Naive thymus-derived CD4-positive, alpha-beta T cell (primary cell): ENCODE measurements at regions not wholly inside any gene's neighbourhood (a gene's known extent, or its start where the extent isn't known, plus 50 kb on each side); places are given as distances from the start of the nearest gene placed in this dataset.

ENCODE experiments used
- ATAC-seq: fragments of 150-1000 bp; cut with Tn5 transposase; 2 replicates; pipeline ENCODE4 v1.10.0; 2021; ENCODE audit warnings: mild to moderate bottlenecking, moderate library complexity
- CTCF ChIA-PET: fragments of 350-600 bp; sonication (Branson Sonifier 250); formaldehyde crosslinking; loops from one replicate; lab custom pipeline; 2021; ENCODE audit warnings: antibody characterized with exemption; lab: Charles Lee
- POLR2A ChIA-PET: fragments of 350-600 bp; sonication (Branson Sonifier 250); formaldehyde crosslinking; loops from one replicate; lab custom pipeline; 2021; ENCODE audit warnings: antibody characterized with exemption, inconsistent platforms; lab: Charles Lee
- DNase-seq, 9 donors: peaks; one replicate each; pipeline versions ENCODE4 v3.0.0 to v3.0.0-alpha.2; 2020 to 2022; ENCODE audit warnings: mixed read lengths in 1 of 9
- H3K27ac ChIP-seq: one replicate; pipeline ENCODE4 v1.7.0; 2013; ENCODE audit warnings: mild to moderate bottlenecking, low read depth, low read length, moderate library complexity
- H3K27me3 ChIP-seq, 2 donors: one replicate each; pipeline ENCODE4 v1.7.0; 2013; ENCODE audit warnings: low read length in 2 of 2, mild to moderate bottlenecking in 2 of 2, moderate library complexity in 2 of 2; ENCODE audit not compliant: control insufficient read depth in 2 of 2, insufficient read depth in 2 of 2
- H3K36me3 ChIP-seq, 3 experiments: 1 replicate in 2 of 3; 2 replicates in 1 of 3; pipeline ENCODE4 v1.7.0; 2013; ENCODE audit warnings: low read length in 3 of 3, mild to moderate bottlenecking in 3 of 3, moderate library complexity in 1 of 3; ENCODE audit not compliant: insufficient read depth in 3 of 3, control insufficient read depth in 2 of 3
- H3K4me1 ChIP-seq, 2 donors: one replicate each; pipeline ENCODE4 v1.7.0; 2013; ENCODE audit warnings: low read length in 2 of 2, mild to moderate bottlenecking in 2 of 2, moderate library complexity in 1 of 2; ENCODE audit not compliant: control insufficient read depth in 2 of 2, insufficient read depth in 2 of 2
- H3K4me3 ChIP-seq: 2 replicates; pipeline ENCODE4 v1.7.0; 2013; ENCODE audit warnings: mild to moderate bottlenecking, low read length
- H3K9me3 ChIP-seq, 3 experiments: 1 replicate in 2 of 3; 2 replicates in 1 of 3; pipeline ENCODE4 v1.7.0; 2013; ENCODE audit warnings: low read length in 3 of 3; ENCODE audit not compliant: control insufficient read depth in 2 of 3
- H3K27ac Mint-ChIP-seq, 9 donors: one replicate each; pipeline ENCODE4 v1.8.0; 2020 to 2022; ENCODE audit warnings: mixed read lengths in 9 of 9, mild to moderate bottlenecking in 8 of 9, moderate library complexity in 5 of 9, inconsistent platforms in 2 of 9
- H3K27me3 Mint-ChIP-seq, 5 donors: one replicate each; pipeline ENCODE4 v1.8.0; 2021 to 2022; ENCODE audit warnings: mixed read lengths in 5 of 5, mild to moderate bottlenecking in 1 of 5
- H3K36me3 Mint-ChIP-seq, 5 donors: one replicate each; pipeline ENCODE4 v1.8.0; 2020 to 2022; ENCODE audit warnings: mixed read lengths in 5 of 5, mild to moderate bottlenecking in 3 of 5, inconsistent platforms in 1 of 5
- H3K4me1 Mint-ChIP-seq, 7 donors: one replicate each; pipeline ENCODE4 v1.8.0; 2020 to 2022; ENCODE audit warnings: mixed read lengths in 7 of 7, mild to moderate bottlenecking in 3 of 7, inconsistent platforms in 1 of 7
- H3K4me3 Mint-ChIP-seq, 10 donors: one replicate each; pipeline ENCODE4 v1.8.0; 2020 to 2022; ENCODE audit warnings: mild to moderate bottlenecking in 10 of 10, mixed read lengths in 10 of 10, moderate library complexity in 6 of 10, inconsistent platforms in 2 of 10
- H3K9me3 Mint-ChIP-seq, 11 donors: one replicate each; pipeline ENCODE4 v1.8.0; 2020 to 2022; ENCODE audit warnings: mixed read lengths in 11 of 11, mild to moderate bottlenecking in 4 of 11, inconsistent platforms in 1 of 11, moderate library complexity in 1 of 11
- intact Hi-C, 2 donors: fragments of 100-400 bp; cut with micrococcal nuclease; formaldehyde crosslinking; loops; one replicate each; pipeline ENCODE4 v1.15.1; 2023

- H3K4me1 Mint-ChIP-seq, result no peaks in the 10 kb centered on the region
- no peak for DNase-seq
- Histone ChIP-seq H3K4me1 (no peaks in the 10 kb centered on the region), H3K27ac (no peak overlapping the region), H3K36me3 (no peaks in the 10 kb centered on the region), H3K4me3 (no peak overlapping the region), H3K9me3 (no peaks in the 10 kb centered on the region), H3K27me3 (no peaks in the 10 kb centered on the region)
- peaks cover 0 to 22% (median 3%) of the 10 kb centered on the region in 11 donors for H3K9me3 Mint-ChIP-seq
- ChIA-PET CTCF (no interaction called here), POLR2A (no interaction called here)
- H3K27ac Mint-ChIP-seq, result no peak overlapping the region
- peaks cover 0 to 3% (median 0%) of the 10 kb centered on the region in 5 donors for H3K27me3 Mint-ChIP-seq
- intact Hi-C loops, result no loop called here
- no peak for ATAC-seq
- H3K36me3 Mint-ChIP-seq, result no peaks in the 10 kb centered on the region
- H3K4me3 Mint-ChIP-seq, result no peak overlapping the region
These were observed 628.7 kb downstream of the RPS29 start for GRCh38 chr14:48957486-48957885.

GRCh38 chr14:48955857-48956256, 630.3 kb downstream of the RPS29 start:
- H3K27me3 Mint-ChIP-seq, result peaks cover 0 to 3% (median 0%) of the 10 kb centered on the region in 5 donors
- intact Hi-C loops, result no loop called here
- Histone ChIP-seq H3K27me3 (no peaks in the 10 kb centered on the region), H3K36me3 (no peaks in the 10 kb centered on the region), H3K4me1 (no peaks in the 10 kb centered on the region), H3K9me3 (no peaks in the 10 kb centered on the region), H3K27ac (no peak overlapping the region), H3K4me3 (no peak overlapping the region)
- ATAC-seq (no peak), DNase-seq (no peak)
- no peaks in the 10 kb centered on the region for H3K4me1 Mint-ChIP-seq
- H3K36me3 Mint-ChIP-seq, result no peaks in the 10 kb centered on the region
- no peak overlapping the region for H3K27ac Mint-ChIP-seq
- H3K4me3 Mint-ChIP-seq, result no peak overlapping the region
- CTCF ChIA-PET, result no interaction called here
- POLR2A ChIA-PET, result no interaction called here
- H3K9me3 Mint-ChIP-seq, result peaks cover 0 to 22% (median 3%) of the 10 kb centered on the region in 11 donors

- no peak for ATAC-seq
- H3K36me3 ChIP-seq, result no peaks in the 10 kb centered on the region
- ChIA-PET POLR2A (no interaction called here), CTCF (no interaction called here)
- DNase-seq, result no peak
- Mint-ChIP-seq H3K36me3 (no peaks in the 10 kb centered on the region), H3K27me3 (peaks cover 0 to 5% (median 0%) of the 10 kb centered on the region in 5 donors), H3K4me3 (no peak overlapping the region), H3K9me3 (peaks cover 0 to 28% (median 7%) of the 10 kb centered on the region in 11 donors), H3K27ac (no peak overlapping the region), H3K4me1 (no peaks in the 10 kb centered on the region)
- H3K4me1 ChIP-seq, result no peaks in the 10 kb centered on the region
- H3K9me3 ChIP-seq, result no peaks in the 10 kb centered on the region
- intact Hi-C loops, result no loop called here
- H3K27ac ChIP-seq, result no peak overlapping the region
- H3K4me3 ChIP-seq, result no peak overlapping the region
- no peaks in the 10 kb centered on the region for H3K27me3 ChIP-seq
These were observed 631.7 kb downstream of the RPS29 start for GRCh38 chr14:48954446-48954845.

- CTCF ChIA-PET, result no interaction called here
- intact Hi-C loops, result no loop called here
These were observed 641.4 kb downstream of the RPS29 start for GRCh38 chr14:48944809-48945208.

GRCh38 chr14:48943913-48944312, 642.3 kb downstream of the RPS29 start:
- ATAC-seq (no peak), DNase-seq (no peak)
- Histone ChIP-seq H3K9me3 (no peaks in the 10 kb centered on the region), H3K36me3 (no peaks in the 10 kb centered on the region), H3K4me3 (no peak overlapping the region), H3K27ac (no peak overlapping the region), H3K4me1 (no peaks in the 10 kb centered on the region), H3K27me3 (no peaks in the 10 kb centered on the region)
- peaks cover 0 to 4% (median 0%) of the 10 kb centered on the region in 5 donors for H3K27me3 Mint-ChIP-seq
- ChIA-PET POLR2A (no interaction called here), CTCF (no interaction called here)
- no peak overlapping the region for H3K4me3 Mint-ChIP-seq
- H3K36me3 Mint-ChIP-seq, result no peaks in the 10 kb centered on the region
- intact Hi-C loops, result no loop called here
- H3K4me1 Mint-ChIP-seq, result no peaks in the 10 kb centered on the region
- no peak overlapping the region for H3K27ac Mint-ChIP-seq
- H3K9me3 Mint-ChIP-seq, result peaks cover 0 to 13% (median 3%) of the 10 kb centered on the region in 11 donors

More at GRCh38 chr14:48944809-48945208, 641.4 kb downstream of the RPS29 start:
- Mint-ChIP-seq H3K4me1 (no peaks in the 10 kb centered on the region), H3K9me3 (peaks cover 0 to 9% (median 2%) of the 10 kb centered on the region in 11 donors), H3K27me3 (peaks cover 0 to 4% (median 0%) of the 10 kb centered on the region in 5 donors), H3K36me3 (no peaks in the 10 kb centered on the region), H3K4me3 (no peak overlapping the region), H3K27ac (no peak overlapping the region)
- POLR2A ChIA-PET, result no interaction called here
- Histone ChIP-seq H3K36me3 (no peaks in the 10 kb centered on the region), H3K27me3 (no peaks in the 10 kb centered on the region), H3K9me3 (no peaks in the 10 kb centered on the region), H3K4me3 (no peak overlapping the region), H3K4me1 (no peaks in the 10 kb centered on the region), H3K27ac (no peak overlapping the region)
- no peak for DNase-seq
- no peak for ATAC-seq

GRCh38 chr14:48937541-48938195, 648.5 kb downstream of the RPS29 start:
- H3K27ac Mint-ChIP-seq, result no peak overlapping the region
- ChIA-PET CTCF (no interaction called here), POLR2A (no interaction called here)
- Histone ChIP-seq H3K4me3 (no peak overlapping the region), H3K27me3 (no peaks in the 10 kb centered on the region), H3K4me1 (no peaks in the 10 kb centered on the region), H3K27ac (no peak overlapping the region), H3K36me3 (no peaks in the 10 kb centered on the region), H3K9me3 (no peaks in the 10 kb centered on the region)
- H3K27me3 Mint-ChIP-seq, result no peaks in the 10 kb centered on the region
- H3K4me1 Mint-ChIP-seq, result no peaks in the 10 kb centered on the region
- H3K36me3 Mint-ChIP-seq, result no peaks in the 10 kb centered on the region
- DNase-seq (no peak), ATAC-seq (no peak)
- peaks cover 0 to 8% (median 0%) of the 10 kb centered on the region in 11 donors for H3K9me3 Mint-ChIP-seq
- H3K4me3 Mint-ChIP-seq, result no peak overlapping the region
- intact Hi-C loops, result no loop called here

GRCh38 chr14:48936849-48937248, 649.3 kb downstream of the RPS29 start:
- POLR2A ChIA-PET, result no interaction called here
- Mint-ChIP-seq H3K36me3 (no peaks in the 10 kb centered on the region), H3K9me3 (peaks cover 0 to 9% (median 0%) of the 10 kb centered on the region in 11 donors), H3K27ac (no peak overlapping the region), H3K4me1 (no peaks in the 10 kb centered on the region), H3K4me3 (no peak overlapping the region), H3K27me3 (no peaks in the 10 kb centered on the region)
- H3K4me3 ChIP-seq, result no peak overlapping the region
- intact Hi-C loops, result no loop called here
- no peaks in the 10 kb centered on the region for H3K4me1 ChIP-seq
- H3K36me3 ChIP-seq, result no peaks in the 10 kb centered on the region
- no peaks in the 10 kb centered on the region for H3K27me3 ChIP-seq
- no peak for DNase-seq
- no peak for ATAC-seq
- H3K9me3 ChIP-seq, result no peaks in the 10 kb centered on the region
- no peak overlapping the region for H3K27ac ChIP-seq
- CTCF ChIA-PET, result no interaction called here
